Vagina (tissue), 2 donors: ENCODE measurements at regions not wholly inside any gene's neighbourhood (a gene's known extent, or its start where the extent isn't known, plus 50 kb on each side); places are given as distances from the start of the nearest gene placed in this dataset.

Source experiments
- POLR2A ChIP-seq, 2 donors: fragments of 450-650 bp; IDR thresholded peaks; one replicate each; pipeline ENCODE4 v1.6.1; 2017; ENCODE audit warnings: antibody characterized with exemption in 2 of 2, mild to moderate bottlenecking in 2 of 2, moderate library complexity in 2 of 2
- POLR2AphosphoS5 ChIP-seq, 2 donors: sonication (generic); formaldehyde crosslinking; IDR thresholded peaks; one replicate each; pipeline ENCODE4 v1.9.0; 2017; ENCODE audit warnings: antibody characterized with exemption in 2 of 2, mild to moderate bottlenecking in 2 of 2, low read depth in 1 of 2; ENCODE audit not compliant: insufficient read depth in 1 of 2
- TF ChIP-seq, protein P1 (sequence below), 3 experiments: fragments of 450-650 bp in 2 of 3; fragments of 200-600 bp in 1 of 3; sonication (generic) in 1 of 3; IDR thresholded peaks; one replicate each; pipeline ENCODE4 v1.5.1; 2017 to 2019; ENCODE audit warnings: antibody characterized with exemption in 3 of 3, mild to moderate bottlenecking in 2 of 3, moderate library complexity in 2 of 3

DNA sequence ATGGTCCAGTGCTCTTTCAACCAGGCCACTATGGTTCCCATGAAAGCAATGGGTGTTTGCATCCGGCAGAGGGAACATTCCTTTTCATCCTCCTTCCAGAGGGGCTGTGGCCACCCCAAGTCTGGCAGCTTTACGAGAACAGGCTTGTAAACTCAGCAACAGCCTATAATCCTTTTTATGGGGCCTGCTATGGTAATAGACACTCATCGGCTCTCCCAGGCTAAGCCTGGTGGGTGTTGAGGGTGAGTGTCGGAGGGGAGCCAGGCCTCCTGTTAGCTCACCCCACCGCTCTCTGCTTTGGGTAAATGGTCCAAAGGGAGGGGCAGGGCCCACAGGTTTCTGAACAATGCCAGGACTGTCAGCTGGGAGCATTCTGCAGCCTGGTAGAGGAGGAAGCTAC lies 111.6 kb upstream of the CD82 start:
- TF ChIP-seq, protein P1, sequence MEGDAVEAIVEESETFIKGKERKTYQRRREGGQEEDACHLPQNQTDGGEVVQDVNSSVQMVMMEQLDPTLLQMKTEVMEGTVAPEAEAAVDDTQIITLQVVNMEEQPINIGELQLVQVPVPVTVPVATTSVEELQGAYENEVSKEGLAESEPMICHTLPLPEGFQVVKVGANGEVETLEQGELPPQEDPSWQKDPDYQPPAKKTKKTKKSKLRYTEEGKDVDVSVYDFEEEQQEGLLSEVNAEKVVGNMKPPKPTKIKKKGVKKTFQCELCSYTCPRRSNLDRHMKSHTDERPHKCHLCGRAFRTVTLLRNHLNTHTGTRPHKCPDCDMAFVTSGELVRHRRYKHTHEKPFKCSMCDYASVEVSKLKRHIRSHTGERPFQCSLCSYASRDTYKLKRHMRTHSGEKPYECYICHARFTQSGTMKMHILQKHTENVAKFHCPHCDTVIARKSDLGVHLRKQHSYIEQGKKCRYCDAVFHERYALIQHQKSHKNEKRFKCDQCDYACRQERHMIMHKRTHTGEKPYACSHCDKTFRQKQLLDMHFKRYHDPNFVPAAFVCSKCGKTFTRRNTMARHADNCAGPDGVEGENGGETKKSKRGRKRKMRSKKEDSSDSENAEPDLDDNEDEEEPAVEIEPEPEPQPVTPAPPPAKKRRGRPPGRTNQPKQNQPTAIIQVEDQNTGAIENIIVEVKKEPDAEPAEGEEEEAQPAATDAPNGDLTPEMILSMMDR (IDR thresholded peaks at IDR 0.05): no peak
- TF ChIP-seq POLR2AphosphoS5 (IDR thresholded peaks at IDR 0.05; ENCODE audit: insufficient read depth in 1 of 2, low read depth in 1 of 2) (no peak), POLR2A (IDR thresholded peaks at IDR 0.05) (no peak)
